Activated CD8-positive, alpha-beta memory T cell treated with anti-CD3 and anti-CD28 coated beads, Interleukin-2, amount 50 U/mL, for 24 hours (primary cell): ENCODE measurements at regions not wholly inside any gene's neighbourhood (a gene's known extent, or its start where the extent isn't known, plus 50 kb on each side); places are given as distances from the start of the nearest gene placed in this dataset.

Source experiments
- DNase-seq: peaks from one replicate; pipeline ENCODE4 v3.0.0-alpha.2; 2020; ENCODE audit errors: extremely low read depth

DNA sequence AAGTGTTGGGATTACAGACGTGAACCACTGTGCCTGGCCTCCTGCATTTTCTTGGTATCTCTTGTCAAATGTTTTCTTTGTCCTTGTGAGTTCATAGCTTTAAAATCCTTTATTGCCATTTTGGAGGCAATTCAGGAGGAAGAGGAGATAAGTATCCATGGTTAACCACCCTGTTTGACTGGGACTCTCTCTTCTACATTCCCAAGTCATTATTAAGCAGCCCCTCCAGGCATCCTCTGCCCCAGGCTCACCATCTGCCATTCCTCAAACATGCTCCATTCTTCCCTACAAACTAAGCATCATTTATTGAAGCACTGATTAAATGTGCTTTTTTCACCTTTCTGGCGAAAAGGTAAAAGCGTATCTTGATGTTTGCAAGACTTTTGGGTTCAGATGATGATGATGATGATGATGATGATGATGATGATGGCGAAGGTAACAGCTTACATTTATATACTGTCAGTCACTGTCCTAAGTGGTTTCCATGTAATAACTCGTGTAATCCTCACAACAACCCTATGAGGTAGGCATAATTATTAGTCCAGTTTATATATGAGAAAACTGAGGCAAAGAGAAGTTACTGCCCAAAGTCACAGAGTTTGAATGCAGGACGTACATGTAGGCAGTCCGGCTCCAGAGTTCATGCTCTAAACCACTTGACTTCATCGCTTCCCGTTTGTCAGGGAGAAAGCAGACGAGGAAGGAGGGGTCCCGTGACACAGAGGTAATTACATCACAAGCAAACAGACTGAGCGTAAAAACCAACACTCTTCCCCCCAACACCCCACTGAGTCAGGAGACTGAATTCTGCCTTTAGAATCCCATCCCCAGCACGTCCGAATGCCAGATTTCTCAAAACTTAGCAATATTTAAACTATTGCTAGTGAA is 69.7 kb upstream of the ACKR3 start:
- no peak for DNase-seq

DNA sequence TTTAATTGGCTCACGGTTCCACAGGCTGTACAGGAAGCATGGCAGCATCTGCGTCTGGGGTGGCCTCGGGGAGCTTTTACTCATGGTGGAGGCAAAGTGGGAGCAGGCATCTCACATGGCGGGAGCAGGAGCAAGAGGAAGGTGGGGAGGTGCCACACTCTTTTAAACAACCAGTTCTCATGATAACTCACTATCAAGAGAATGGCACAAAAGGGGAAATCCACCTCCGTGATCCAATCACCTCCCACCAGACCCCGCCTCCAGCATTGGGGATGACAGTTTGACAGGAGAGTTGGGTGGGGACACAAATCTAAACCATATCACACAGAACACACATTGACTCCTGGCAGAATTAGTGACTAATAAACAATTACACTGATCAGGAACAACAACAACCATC is 68.6 kb upstream of the ACKR3 start:
- DNase-seq, result no peak

DNA sequence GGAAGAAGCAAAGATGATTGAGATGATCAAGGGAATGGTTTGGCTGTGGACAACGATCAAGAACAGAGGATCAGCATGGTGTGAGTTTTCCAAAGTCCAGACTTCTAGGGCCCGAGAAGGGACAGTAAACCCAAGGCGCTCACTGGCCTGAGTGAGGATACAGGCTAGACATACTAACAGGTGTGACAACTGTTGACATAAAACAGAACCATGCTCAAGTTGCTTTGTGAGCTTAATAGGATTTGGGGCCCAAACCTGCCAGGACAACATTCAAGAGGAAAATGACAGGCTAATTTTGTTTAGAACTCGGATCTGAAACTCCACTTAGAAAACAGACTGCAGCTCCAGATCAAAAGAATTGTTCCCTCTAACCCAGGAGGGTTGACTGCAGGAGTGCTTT is 68.1 kb upstream of the ACKR3 start:
- DNase-seq, result no peak

DNA sequence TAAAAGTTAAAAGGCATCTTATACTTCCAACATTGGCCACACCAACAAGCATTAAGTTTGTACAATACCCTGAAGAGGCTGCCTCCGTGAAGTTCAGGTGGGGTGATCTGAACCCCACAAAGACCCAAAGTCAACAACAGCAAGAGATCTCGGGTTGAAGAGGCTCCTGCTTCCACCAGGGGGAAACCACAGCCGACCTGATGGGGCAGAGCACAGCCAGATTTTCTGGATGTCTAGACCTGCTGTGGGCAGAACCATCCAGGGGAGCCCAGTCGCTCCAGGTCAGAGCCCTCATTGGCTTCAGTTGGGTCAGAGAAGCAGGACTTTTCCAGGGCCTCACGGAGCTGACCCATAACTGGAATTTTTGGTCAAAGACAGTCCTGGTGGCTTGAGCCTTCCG is 66.5 kb upstream of the ACKR3 start:
- no peak for DNase-seq

DNA sequence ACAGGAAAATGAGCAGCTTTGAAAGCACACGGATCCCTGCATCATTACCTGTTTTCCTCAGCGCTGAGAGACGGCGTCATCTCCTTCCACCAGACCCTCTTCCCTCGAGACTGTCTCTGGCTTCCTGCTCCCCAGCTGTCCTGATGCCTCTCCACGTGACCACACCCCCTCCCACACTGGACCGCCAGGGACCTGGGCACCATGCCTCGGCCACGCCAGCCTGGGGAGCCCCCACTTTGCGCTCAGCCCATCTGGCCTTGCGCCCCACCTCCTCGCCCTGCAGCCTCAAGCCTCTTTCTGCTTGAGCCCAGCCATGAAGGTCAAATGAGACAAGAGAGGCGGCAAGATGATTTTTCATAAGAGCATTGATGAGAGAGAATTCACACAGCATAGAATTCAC is 66.0 kb upstream of the ACKR3 start:
- DNase-seq, result no peak

DNA sequence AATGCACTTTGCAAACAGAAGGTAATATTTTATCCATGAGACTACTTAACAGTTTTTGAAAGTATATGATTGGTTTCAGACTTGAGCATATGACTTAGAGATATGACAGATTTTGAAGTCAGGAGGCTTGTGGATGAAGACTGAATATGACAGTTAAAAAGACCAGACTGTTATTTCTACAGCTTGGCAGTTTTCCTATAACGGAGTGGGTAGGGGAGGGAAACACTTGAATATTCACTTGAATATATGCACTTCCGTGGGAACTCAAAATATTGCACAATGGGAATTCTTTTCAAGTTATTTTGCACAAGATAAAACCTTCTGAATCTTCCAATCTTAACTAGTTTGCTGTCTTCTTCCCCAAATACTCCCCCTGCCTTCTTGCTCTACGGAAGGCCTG is 64.6 kb upstream of the ACKR3 start:
- DNase-seq, result no peak

DNA sequence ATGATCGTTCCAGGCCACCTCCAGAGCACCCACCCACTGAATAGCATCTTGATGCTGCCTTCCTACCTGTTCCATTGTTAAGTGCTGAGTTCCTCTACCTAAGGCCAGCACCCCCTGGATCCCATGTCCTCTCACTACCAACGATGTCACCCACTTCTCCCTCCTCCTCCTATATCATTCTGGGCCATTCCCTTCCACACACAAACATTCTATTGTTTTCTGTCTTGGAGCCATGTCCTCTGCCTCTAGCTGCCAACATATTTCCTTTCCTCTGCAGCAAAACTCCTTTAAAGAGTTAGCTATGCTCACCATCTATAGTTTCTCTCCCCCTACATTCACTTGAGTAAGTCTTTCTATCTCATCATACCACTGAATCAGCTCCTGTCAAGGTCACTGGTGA is 64.0 kb upstream of the ACKR3 start:
- DNase-seq, result no peak

DNA sequence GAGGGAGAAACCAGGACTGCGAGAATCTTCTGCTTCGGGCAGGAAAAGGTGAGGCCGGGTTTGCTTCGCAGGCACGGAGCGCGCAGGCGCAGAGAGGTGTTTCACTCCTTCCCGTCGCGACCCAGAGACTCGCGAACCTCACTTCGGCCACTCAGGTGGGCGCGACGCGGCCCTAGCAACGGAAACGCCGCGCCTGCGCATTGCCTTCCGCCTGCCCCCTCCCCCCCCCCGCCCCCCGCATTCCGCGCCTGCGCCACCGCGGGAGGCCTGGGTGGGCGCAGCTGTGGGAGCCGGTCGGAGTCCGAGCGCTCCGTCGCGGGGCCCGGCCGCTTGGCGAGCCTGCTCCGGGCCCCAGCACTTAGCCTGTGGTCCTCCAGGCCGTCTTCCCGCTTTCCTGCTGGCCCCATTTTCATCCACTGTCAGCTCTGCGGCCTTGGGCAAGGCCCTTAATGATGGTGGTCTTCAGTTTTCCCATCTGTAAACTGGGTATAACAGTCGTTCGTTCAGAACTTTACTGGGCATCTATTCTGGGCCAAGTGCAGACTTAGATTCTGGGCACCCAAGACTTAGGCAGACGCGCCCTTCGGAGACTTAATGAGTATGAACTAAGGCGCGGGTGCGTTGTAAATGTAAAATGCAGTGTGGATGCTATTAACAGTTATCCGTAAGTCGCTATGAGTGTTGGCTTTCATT is 62.1 kb upstream of the ACKR3 start:
- peak; percentile 15 for DNase-seq

DNA sequence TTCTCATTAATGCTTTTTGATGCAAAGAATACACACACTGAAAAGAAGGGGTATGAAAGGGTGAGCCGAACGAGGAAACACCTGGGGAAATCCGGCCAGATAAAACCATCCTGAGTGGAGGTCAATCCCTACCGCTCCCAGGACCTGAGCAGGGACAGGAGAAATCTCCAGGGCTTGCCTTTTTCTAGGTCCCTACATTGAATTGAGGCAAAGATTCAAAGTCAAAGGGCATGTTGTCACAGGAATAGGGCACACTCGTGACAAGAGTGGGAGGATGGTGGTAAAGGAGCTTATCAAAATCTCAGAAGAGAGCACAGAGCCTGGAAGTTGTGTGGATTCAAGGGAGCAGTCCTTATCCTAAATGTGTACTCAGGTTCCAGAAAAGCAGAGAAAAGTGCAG is 61.2 kb upstream of the ACKR3 start:
- no peak for DNase-seq

DNA sequence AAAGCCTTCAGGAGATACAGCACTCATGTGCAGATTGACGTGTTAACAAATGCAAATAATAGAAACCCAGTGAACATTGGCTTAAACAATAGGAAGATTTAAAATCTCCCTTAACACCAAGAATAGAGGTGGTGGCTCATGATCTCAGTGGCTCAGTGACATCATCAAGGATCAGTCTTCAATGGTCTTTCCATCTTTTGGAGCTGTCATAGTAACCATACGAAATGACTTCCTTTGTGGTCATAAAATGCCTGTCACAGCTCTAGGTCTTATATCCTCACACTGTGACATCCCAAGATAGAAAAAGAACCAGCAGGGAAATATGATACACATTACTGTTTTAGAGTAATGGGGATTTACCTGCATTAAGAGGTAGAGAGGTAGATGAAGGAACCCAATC is 59.6 kb upstream of the ACKR3 start:
- DNase-seq, result no peak

DNA sequence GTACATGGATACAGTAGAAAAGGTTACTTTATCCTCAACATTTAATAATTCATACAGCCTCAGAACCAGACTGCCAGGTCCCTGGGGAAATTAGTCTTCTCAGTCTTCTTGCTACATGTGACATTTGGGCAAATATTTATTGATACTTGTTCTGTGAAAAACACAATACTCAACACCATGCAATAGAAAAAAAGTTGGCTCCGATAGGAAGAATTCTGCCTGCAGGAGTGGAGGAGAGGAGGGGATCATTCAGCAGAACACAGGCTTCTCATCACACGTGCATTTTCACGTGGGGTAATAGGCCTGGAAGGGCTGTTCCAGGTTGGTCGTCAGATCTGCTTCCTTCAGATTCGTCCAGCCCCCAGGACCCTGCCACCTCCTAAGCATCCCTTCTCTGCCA is 58.4 kb upstream of the ACKR3 start:
- no peak for DNase-seq

DNA sequence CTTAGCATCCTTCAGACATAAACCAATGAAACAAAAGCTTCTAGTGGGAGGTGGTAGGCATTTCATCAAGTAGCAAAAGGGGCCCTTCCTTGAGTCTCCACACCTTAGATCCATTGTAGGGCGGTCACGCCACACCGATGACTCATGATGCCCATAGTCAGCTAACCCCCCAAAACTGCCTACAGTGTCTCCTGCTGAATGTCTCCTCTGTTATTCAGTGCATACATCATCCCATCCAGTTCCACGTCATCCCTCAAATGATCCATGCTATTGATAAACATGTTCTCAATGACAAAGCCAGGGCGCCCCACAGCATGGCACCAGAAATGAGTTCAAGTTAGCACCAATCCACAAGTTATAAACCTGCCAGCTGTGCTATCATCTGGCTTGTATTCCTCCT is 57.4 kb upstream of the ACKR3 start:
- no peak for DNase-seq

DNA sequence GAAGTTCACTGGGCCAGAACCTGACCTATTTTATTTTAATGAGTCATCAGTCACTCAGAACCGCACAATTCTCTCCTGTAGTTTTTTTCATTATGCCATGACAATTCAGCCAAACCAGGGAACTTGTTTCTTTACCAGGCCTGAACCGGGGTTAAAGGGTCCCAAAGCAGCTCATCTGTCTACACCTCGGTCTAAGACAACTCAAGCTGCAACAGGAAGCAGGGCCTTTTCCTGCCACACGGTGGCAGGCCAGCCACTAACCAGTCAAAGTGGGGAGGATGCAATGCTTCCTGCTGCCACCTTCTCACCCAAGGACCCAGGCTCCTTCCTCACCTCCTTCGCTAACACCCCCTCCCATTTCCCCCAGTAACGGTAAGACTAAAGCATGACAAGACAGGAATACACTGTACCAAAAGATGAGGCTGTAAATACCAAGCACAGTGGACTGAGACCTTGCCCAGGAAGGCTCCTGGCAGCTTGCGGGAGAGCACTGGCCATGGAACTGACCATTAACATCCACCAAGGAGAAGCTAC is 56.7 kb upstream of the ACKR3 start:
- peak; percentile 41 for DNase-seq

DNA sequence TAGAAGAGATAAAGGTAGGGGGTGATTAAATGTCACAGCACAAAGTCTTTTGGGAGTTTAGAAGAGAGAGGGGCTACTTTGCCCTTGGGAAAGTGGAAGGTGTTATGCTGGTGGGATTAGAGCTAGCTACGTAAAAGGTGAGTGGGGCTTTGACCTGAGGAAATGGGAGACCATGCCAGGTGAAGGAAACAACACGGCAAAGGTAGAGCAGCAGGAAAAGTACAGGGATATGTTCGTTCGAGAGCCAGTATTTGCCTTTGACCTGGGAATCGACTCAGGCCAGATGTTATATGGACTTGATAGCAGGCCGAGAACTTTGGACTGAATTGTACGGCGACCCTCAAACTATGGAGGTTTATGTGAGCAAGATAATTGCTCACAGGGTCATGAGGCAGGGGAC is 55.7 kb upstream of the ACKR3 start:
- DNase-seq, result no peak

DNA sequence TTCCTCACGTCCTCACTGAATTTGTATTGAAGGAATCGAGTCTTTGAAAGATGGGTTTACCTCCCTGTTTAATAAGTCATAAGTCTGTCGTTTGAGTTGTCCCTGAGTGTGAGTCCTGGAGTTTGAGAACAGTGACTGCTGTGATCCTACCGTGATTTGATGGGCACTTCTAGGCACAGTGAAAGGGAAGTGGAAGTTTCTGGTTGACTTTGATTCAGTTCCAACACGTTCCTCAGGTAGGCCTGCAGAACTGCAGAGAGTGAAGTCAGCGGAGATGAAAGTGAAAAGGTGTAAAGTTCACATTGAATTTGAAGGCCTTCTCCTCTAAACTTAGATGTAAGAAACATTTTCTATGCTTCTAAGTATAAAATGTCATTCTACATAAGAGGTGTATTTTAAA is 52.9 kb upstream of the ACKR3 start:
- no peak for DNase-seq

DNA sequence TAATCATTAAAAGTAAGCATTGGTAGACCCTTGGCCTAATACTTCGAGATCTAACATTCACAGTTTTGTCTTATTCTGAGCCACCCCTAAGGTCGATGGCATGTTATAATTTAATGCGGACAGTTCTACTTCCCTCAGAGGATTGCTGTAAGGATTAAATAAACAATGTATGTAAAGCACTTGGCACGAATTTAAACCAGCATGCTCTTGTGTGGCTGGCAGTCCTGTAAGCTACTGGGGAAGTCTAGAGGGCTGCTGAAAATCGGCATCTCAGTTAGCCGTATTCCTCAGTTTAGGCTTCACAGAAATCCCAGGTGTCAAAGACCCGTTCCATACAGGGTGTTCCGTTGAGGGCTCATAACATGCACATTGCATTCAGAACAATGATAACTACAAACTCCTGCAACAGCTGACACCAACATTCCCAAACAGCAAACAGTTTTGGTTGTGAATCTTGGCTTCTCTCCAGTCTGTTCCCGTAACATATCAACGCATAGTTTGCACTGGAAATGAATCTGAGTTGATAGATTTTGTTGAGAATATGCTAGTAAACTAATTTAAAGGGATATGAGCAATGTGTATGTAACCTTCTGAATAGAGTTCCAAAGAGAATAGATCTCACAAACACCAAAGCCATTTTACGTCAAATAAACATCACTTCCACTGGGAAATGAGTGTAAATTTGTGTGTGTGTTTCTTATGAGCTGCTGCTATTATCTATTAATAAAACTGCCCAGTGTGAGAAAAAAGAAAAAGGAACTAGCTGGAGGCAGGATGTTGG is 52.2 kb upstream of the ACKR3 start:
- DNase-seq, result no peak
